ENCODE measurements at regions not wholly inside any gene's neighbourhood (a gene's known extent, or its start where the extent isn't known, plus 50 kb on each side); places are given as distances from the start of the nearest gene placed in this dataset.

GRCh38 chr10:62619413-62619738 lies 185.1 kb upstream of the ADO start (continued):
- TF ChIP-seq HDAC2 (IDR thresholded peaks at IDR 0.05): no peak

- WGBS (ENCODE audit: missing lambda C conversion rate): 62% methylated on average over 2 of the region's 2 CpGs
These were observed 184.0 kb upstream of the ADO start for GRCh38 chr10:62620491-62620890.

GRCh38 chr10:62623223-62623622 lies 181.3 kb upstream of the ADO start:
- WGBS (ENCODE audit: missing lambda C conversion rate): 70% methylated on average over 7 of the region's 7 CpGs
- Histone ChIP-seq H3K9me3 (no peaks in the 10 kb centered on the region), H3K4me3 (no peak overlapping the region), H3K4me2 (no peak overlapping the region), H3K27ac (no peak overlapping the region), H3K4me1 (peaks cover 33% of the 10 kb centered on the region)
- DNase-seq (ENCODE audit: low read depth in 1 of 2, low spot score in 1 of 2) (no peak), FAIRE-seq (no peak), ATAC-seq (no peak)
- ChIA-PET CTCF (interaction anchor here (1.0 to 1.4 kb wide), 3 partner anchors 11 to 461 kb away, joined by 3 to 5 read pairs (median 3); no protein-coding TSS in a partner anchor), POLR2A (no interaction called here)
- TF ChIP-seq MAX (IDR thresholded peaks at IDR 0.05) (no peak), FOXS1 (CRISPR knock-in tag; IDR thresholded peaks at IDR 0.05) (no peak), ZSCAN20 (CRISPR knock-in tag; IDR thresholded peaks at IDR 0.05) (no peak), ATOH8 (CRISPR knock-in tag; IDR thresholded peaks at IDR 0.05; ENCODE audit: low read depth) (no peak), JUN (IDR thresholded peaks at IDR 0.05) (no peak), RFX5 (IDR thresholded peaks at IDR 0.05) (no peak), POLR2A (IDR thresholded peaks at IDR 0.05; ENCODE audit: low read length) (no peak)

More at GRCh38 chr10:62620491-62620890, 184.0 kb upstream of the ADO start:
- TF ChIP-seq CBX8 (IDR thresholded peaks at IDR 0.05) (no peak), ZFP36 (IDR thresholded peaks at IDR 0.05; ENCODE audit: borderline replicate concordance, partially characterized antibody) (no peak), MAZ (IDR thresholded peaks at IDR 0.05; ENCODE audit: borderline replicate concordance, low read depth, low read length) (no peak), EHMT2 (IDR thresholded peaks at IDR 0.05; ENCODE audit: low read depth) (no peak), NR3C1 (IDR thresholded peaks at IDR 0.05) (no peak), MAFK (IDR thresholded peaks at IDR 0.05; ENCODE audit: partially characterized antibody) (no peak), EP300 (IDR thresholded peaks at IDR 0.05) (no peak), NFE2L2 (conservative IDR thresholded peaks at IDR 0.05; ENCODE audit: low read length) (no peak), POLR2A (IDR thresholded peaks at IDR 0.05; ENCODE audit: low read length) (no peak)
- Histone ChIP-seq H3K4me3 (no peak overlapping the region), H3K4me2 (no peak overlapping the region), H3K27ac (no peak overlapping the region), H3K9me3 (no peaks in the 10 kb centered on the region), H3K4me1 (peaks cover 11% of the 10 kb centered on the region)
- POLR2A ChIA-PET: no interaction called here
- FAIRE-seq (no peak), ATAC-seq (no peak), DNase-seq (ENCODE audit: low read depth in 1 of 2, low spot score in 1 of 2) (no peak)
- CTCF ChIA-PET: interaction anchor here (1.2 to 1.8 kb wide), 2 partner anchors 10 to 12 kb away, joined by 5 to 8 read pairs; no protein-coding TSS in a partner anchor

- WGBS (ENCODE audit: missing lambda C conversion rate): 8% methylated on average over 2 of the region's 2 CpGs
- no peak for TF ChIP-seq FOXS1 (CRISPR knock-in tag; IDR thresholded peaks at IDR 0.05)
- no peak for TF ChIP-seq REST (IDR thresholded peaks at IDR 0.05)
- no peak for TF ChIP-seq NPAS2 (CRISPR knock-in tag; IDR thresholded peaks at IDR 0.05; ENCODE audit: borderline replicate concordance)
- TF ChIP-seq RNF2 (IDR thresholded peaks at IDR 0.05; ENCODE audit: borderline replicate concordance, low read depth): no peak
- ChIA-PET CTCF (interaction anchor here (1.3 kb wide), 1 partner anchor 15 kb away, joined by 8 read pairs; no protein-coding TSS in a partner anchor), POLR2A (no interaction called here)
- H3K4me3 ChIP-seq: no peak overlapping the region
- 0 out of 6 replicates have a peak overlapping the region, but pooled peaks of 1 of the 2 experiments have one; percentile 13 for H3K27ac ChIP-seq
- FAIRE-seq (no peak), DNase-seq (ENCODE audit: low read depth in 1 of 2, low spot score in 1 of 2) (no peak), ATAC-seq (peak in 1 of 2 experiments; percentile 40; a peak in 2 of 6 replicates)
- peaks cover 29% of the 10 kb centered on the region for H3K4me1 ChIP-seq
- peak overlapping the region; percentile 41 for H3K4me2 ChIP-seq
- no peaks in the 10 kb centered on the region for H3K9me3 ChIP-seq
These were observed 179.0 kb upstream of the ADO start for GRCh38 chr10:62625484-62625883.
